ENCODE measurements at regions not wholly inside any gene's neighbourhood (a gene's known extent, or its start where the extent isn't known, plus 50 kb on each side); places are given as distances from the start of the nearest gene placed in this dataset.
"Not testable (repeated sequence)": the region's sequence is repeated elsewhere in the genome, so short reads cannot be mapped to it uniquely, and the experiment has no call there.

GRCh38 chr21:32861866-32862265 lies 90.3 kb upstream of the PAXBP1 start:
- intact Hi-C loops (cut with micrococcal nuclease): no loop called here

DNA sequence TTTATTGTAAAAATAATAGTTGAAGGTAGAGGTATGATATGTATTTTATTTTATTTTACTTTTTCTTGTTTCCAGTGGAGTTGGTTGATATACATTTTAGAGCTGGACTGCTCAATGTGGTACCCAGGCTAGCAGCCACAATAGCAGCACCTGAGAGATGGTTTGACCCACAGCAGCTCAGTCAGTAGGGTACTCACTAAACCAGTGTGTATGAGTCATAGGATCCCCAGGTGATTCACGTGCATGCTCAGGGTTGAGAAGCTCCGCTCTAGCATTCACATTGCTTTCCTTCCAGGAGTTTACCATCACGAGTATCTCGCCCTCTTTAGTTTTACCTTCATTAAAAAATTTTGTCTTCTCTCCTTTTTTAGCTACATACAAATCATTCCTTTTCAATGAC lies 96.0 kb upstream of the PAXBP1 start:
- Mint-ChIP-seq H3K27me3 (peaks cover 47% of the 10 kb centered on the region), H3K4me1 (ENCODE audit: low read depth) (no peaks in the 10 kb centered on the region), H3K9me3 (no peaks in the 10 kb centered on the region), H3K27ac (no peak overlapping the region), H3K36me3 (ENCODE audit: low read depth) (no peaks in the 10 kb centered on the region), H3K4me3 (no peak overlapping the region)
- intact Hi-C loops (cut with micrococcal nuclease): no loop called here

More at GRCh38 chr21:32861866-32862265, 90.3 kb upstream of the PAXBP1 start:
- Mint-ChIP-seq H3K4me1 (ENCODE audit: low read depth) (no peaks in the 10 kb centered on the region), H3K4me3 (no peak overlapping the region), H3K27me3 (peaks cover 33% of the 10 kb centered on the region), H3K36me3 (ENCODE audit: low read depth) (no peaks in the 10 kb centered on the region), H3K9me3 (peaks cover 32% of the 10 kb centered on the region), H3K27ac (no peak overlapping the region)

GRCh38 chr21:32868631-32869454 lies 97.3 kb upstream of the PAXBP1 start:
- no peak overlapping the region for H3K27ac Mint-ChIP-seq
- H3K36me3 Mint-ChIP-seq (ENCODE audit: low read depth): no peaks in the 10 kb centered on the region
- H3K4me3 Mint-ChIP-seq: no peak overlapping the region
- H3K4me1 Mint-ChIP-seq (ENCODE audit: low read depth): no peaks in the 10 kb centered on the region
- H3K9me3 Mint-ChIP-seq: no peaks in the 10 kb centered on the region
- H3K27me3 Mint-ChIP-seq: peaks cover 44% of the 10 kb centered on the region
- intact Hi-C loops (cut with micrococcal nuclease): no loop called here

GRCh38 chr21:32869459-32869858 lies 97.9 kb upstream of the PAXBP1 start:
- Mint-ChIP-seq H3K27me3 (peaks cover 43% of the 10 kb centered on the region), H3K4me1 (ENCODE audit: low read depth) (no peaks in the 10 kb centered on the region), H3K9me3 (no peaks in the 10 kb centered on the region), H3K4me3 (no peak overlapping the region), H3K36me3 (ENCODE audit: low read depth) (no peaks in the 10 kb centered on the region), H3K27ac (no peak overlapping the region)
- intact Hi-C loops (cut with micrococcal nuclease): no loop called here

DNA sequence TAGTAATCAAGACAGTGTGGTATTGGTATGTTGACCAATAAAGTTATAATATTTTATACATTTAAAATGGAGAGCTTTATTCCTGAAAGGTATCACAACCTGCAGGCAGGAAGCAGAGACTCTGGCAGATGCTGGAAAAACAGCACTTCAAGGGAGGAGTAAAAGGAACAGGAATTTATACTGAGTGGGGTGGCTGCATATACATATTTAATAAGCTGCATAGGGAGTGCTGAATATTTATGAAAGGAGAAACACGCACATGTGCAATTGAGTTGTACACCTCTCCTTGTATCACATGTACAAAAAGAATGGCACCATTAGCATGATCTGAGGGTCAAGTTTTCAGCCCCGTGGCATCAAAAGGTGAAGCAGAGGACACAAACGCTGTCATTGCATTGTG lies 104.9 kb upstream of the PAXBP1 start:
- Mint-ChIP-seq H3K9me3 (peaks cover 8% of the 10 kb centered on the region), H3K4me1 (ENCODE audit: low read depth) (peaks cover 31% of the 10 kb centered on the region), H3K27ac (no peak overlapping the region), H3K4me3 (no peak overlapping the region), H3K27me3 (peaks cover 37% of the 10 kb centered on the region), H3K36me3 (ENCODE audit: low read depth) (no peaks in the 10 kb centered on the region)
- intact Hi-C loops (cut with micrococcal nuclease): no loop called here

- Mint-ChIP-seq H3K27me3 (peaks cover 31% of the 10 kb centered on the region), H3K4me1 (ENCODE audit: low read depth) (peaks cover 36% of the 10 kb centered on the region)
- H3K9me3 Mint-ChIP-seq; H3K4me3 Mint-ChIP-seq; H3K36me3 Mint-ChIP-seq (ENCODE audit: low read depth); intact Hi-C loops (cut with micrococcal nuclease); H3K27ac Mint-ChIP-seq: not testable (repeated sequence)
These were observed 106.3 kb upstream of the PAXBP1 start for GRCh38 chr21:32877888-32878287.

GRCh38 chr21:32878661-32879060 lies 107.1 kb upstream of the PAXBP1 start:
- no peak overlapping the region for H3K4me3 Mint-ChIP-seq
- H3K27ac Mint-ChIP-seq: peak overlapping the region; percentile 38
- intact Hi-C loops (cut with micrococcal nuclease): no loop called here
- H3K9me3 Mint-ChIP-seq: peaks cover 8% of the 10 kb centered on the region
- H3K4me1 Mint-ChIP-seq (ENCODE audit: low read depth): peaks cover 43% of the 10 kb centered on the region
- peaks cover 31% of the 10 kb centered on the region for H3K27me3 Mint-ChIP-seq
- no peaks in the 10 kb centered on the region for H3K36me3 Mint-ChIP-seq (ENCODE audit: low read depth)

DNA sequence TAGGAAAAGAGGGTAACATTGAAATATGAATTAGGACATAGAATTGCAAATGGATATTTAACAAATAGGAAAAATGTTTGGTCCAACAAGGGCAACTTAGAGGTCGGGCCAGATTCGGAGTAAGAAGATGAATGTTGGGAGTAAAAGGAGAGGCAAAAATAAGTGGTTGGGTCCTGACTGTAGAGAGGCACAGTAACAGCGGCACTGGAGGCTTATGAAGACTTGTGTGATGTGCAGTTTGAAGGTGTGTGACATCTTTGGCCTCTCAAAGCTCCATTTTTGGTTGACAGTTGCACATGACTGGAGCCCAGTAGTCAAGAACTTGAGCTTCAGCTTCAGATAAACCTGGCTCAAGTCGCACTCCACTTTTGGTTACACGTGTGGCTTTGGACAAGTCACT lies 109.9 kb upstream of the PAXBP1 start:
- Mint-ChIP-seq H3K27me3 (peaks cover 25% of the 10 kb centered on the region), H3K27ac (no peak overlapping the region), H3K4me3 (no peak overlapping the region), H3K9me3 (peaks cover 8% of the 10 kb centered on the region), H3K36me3 (ENCODE audit: low read depth) (no peaks in the 10 kb centered on the region), H3K4me1 (ENCODE audit: low read depth) (peaks cover 37% of the 10 kb centered on the region)
- intact Hi-C loops (cut with micrococcal nuclease): no loop called here

DNA sequence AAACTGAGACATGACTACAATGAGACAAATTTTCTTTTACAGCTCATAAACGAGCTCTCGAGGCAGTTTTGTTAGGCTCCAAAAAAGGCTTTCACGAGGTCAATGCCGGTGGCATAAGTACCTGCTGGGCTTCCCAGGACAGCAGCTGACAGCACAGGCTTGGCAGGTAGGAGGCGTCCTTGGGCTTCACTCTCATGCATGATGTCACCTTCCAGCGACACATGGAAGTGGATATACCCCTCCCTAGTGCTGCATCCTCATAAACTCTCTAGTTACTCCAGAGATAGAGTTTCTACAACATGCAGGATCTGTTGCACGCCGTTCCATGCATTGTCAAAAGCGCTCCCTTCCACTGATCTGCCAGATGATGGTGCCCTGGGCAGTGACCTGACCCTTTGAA lies 112.5 kb upstream of the PAXBP1 start:
- Mint-ChIP-seq H3K4me3 (no peak overlapping the region), H3K4me1 (ENCODE audit: low read depth) (peaks cover 29% of the 10 kb centered on the region), H3K9me3 (no peaks in the 10 kb centered on the region), H3K27ac (no peak overlapping the region), H3K36me3 (ENCODE audit: low read depth) (no peaks in the 10 kb centered on the region), H3K27me3 (peaks cover 36% of the 10 kb centered on the region)
- intact Hi-C loops (cut with micrococcal nuclease): no loop called here

GRCh38 chr21:32886339-32886738 lies 114.8 kb upstream of the PAXBP1 start:
- peaks cover 42% of the 10 kb centered on the region for H3K27me3 Mint-ChIP-seq
- peaks cover 19% of the 10 kb centered on the region for H3K4me1 Mint-ChIP-seq (ENCODE audit: low read depth)
- no peaks in the 10 kb centered on the region for H3K36me3 Mint-ChIP-seq (ENCODE audit: low read depth)
- no peak overlapping the region for H3K4me3 Mint-ChIP-seq
- intact Hi-C loops (cut with micrococcal nuclease): no loop called here
- no peaks in the 10 kb centered on the region for H3K9me3 Mint-ChIP-seq
- no peak overlapping the region for H3K27ac Mint-ChIP-seq

DNA sequence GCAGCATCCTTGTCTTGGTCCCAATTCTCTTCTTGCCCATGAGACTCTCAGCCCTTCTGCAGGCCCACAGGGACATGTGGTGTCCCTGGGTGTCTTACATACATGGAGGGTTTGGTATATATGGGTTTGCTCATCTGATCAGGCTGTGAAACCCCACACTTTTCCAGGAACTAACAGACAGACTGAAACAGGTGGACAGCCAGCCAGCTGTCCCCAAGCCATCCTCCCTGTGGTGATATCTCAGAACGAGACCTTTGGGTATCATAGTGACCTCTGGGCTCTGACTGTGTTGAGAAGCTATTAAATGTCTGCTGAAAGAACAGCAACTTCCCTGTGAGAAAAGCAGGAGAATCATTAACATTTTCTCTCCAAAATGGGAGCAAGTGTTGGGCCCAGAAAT lies 115.5 kb upstream of the PAXBP1 start:
- Mint-ChIP-seq H3K4me1 (ENCODE audit: low read depth) (peaks cover 19% of the 10 kb centered on the region), H3K36me3 (ENCODE audit: low read depth) (no peaks in the 10 kb centered on the region), H3K4me3 (no peak overlapping the region), H3K9me3 (no peaks in the 10 kb centered on the region), H3K27ac (no peak overlapping the region), H3K27me3 (peaks cover 47% of the 10 kb centered on the region)
- intact Hi-C loops (cut with micrococcal nuclease): no loop called here

GRCh38 chr21:32888971-32889370 lies 117.4 kb upstream of the PAXBP1 start:
- no peak overlapping the region for H3K4me3 Mint-ChIP-seq
- no peaks in the 10 kb centered on the region for H3K36me3 Mint-ChIP-seq (ENCODE audit: low read depth)
- no peak overlapping the region for H3K27ac Mint-ChIP-seq
- H3K9me3 Mint-ChIP-seq: peaks cover 1% of the 10 kb centered on the region
- H3K4me1 Mint-ChIP-seq (ENCODE audit: low read depth): peaks cover 13% of the 10 kb centered on the region
- intact Hi-C loops (cut with micrococcal nuclease): no loop called here
- H3K27me3 Mint-ChIP-seq: peaks cover 50% of the 10 kb centered on the region

GRCh38 chr21:32889596-32889995 lies 118.0 kb upstream of the PAXBP1 start:
- intact Hi-C loops (cut with micrococcal nuclease): no loop called here
- peaks cover 7% of the 10 kb centered on the region for H3K9me3 Mint-ChIP-seq
- H3K27me3 Mint-ChIP-seq: peaks cover 50% of the 10 kb centered on the region

DNA sequence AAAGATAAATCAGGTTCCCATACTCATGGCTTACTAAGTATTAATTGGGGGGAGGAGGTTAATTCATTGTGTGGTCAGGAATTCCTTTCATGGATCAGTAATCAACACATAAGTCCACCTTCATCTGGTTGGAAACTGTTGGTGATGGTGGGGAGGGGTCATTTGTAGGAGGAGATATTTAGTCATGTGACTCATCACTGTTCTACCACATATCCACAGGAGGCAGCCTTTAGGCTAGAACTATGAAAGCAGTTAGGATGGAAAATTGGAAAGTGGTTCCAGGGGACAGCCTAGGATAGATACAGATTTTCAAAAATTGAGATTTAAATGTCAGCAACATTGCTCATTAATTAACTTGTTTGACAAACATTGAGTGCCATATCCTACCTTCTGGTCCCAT lies 122.8 kb upstream of the PAXBP1 start:
- H3K9me3 Mint-ChIP-seq: peaks cover 14% of the 10 kb centered on the region
- H3K36me3 Mint-ChIP-seq (ENCODE audit: low read depth): no peaks in the 10 kb centered on the region
- intact Hi-C loops (cut with micrococcal nuclease): no loop called here
- H3K27ac Mint-ChIP-seq: no peak overlapping the region
- H3K4me3 Mint-ChIP-seq: no peak overlapping the region
- peaks cover 34% of the 10 kb centered on the region for H3K4me1 Mint-ChIP-seq (ENCODE audit: low read depth)
- peaks cover 25% of the 10 kb centered on the region for H3K27me3 Mint-ChIP-seq

More at GRCh38 chr21:32889596-32889995, 118.0 kb upstream of the PAXBP1 start:
- Mint-ChIP-seq H3K4me1 (ENCODE audit: low read depth) (peaks cover 13% of the 10 kb centered on the region), H3K36me3 (ENCODE audit: low read depth) (no peaks in the 10 kb centered on the region), H3K4me3 (no peak overlapping the region), H3K27ac (no peak overlapping the region)

DNA sequence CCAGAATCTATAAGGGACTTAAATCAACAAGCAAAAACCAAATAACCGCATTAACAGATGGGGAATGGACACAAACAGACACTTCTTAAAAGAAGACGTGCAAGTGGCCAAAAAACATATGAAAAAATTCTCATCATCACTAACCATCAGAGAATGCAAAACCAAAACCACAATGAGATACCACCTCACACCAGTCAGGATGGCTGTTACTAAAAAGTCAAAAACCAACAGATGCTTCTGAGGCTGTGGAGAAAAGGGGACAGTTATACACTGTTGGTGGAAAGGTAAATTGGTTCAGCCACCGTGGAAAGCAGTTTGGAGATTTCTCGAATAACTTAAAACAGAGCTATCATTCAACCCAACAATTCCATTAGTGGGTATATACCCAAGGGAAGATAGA lies 124.9 kb upstream of the OLIG2 start:
- Mint-ChIP-seq H3K27me3 (peaks cover 6% of the 10 kb centered on the region), H3K27ac (no peak overlapping the region), H3K36me3 (ENCODE audit: low read depth) (no peaks in the 10 kb centered on the region), H3K4me3 (no peak overlapping the region), H3K9me3 (no peaks in the 10 kb centered on the region), H3K4me1 (ENCODE audit: low read depth) (peaks cover 32% of the 10 kb centered on the region)
- intact Hi-C loops (cut with micrococcal nuclease): no loop called here

Measured in dendritic cell treated with granulocyte-macrophage colony-stimulating factor and Interleukin-4, amounts not matched to agents 40 ng/mL and 50 ng/mL, for 4 days (primary cell).